ENCODE measurements at regions not wholly inside any gene's neighbourhood (a gene's known extent, or its start where the extent isn't known, plus 50 kb on each side); places are given as distances from the start of the nearest gene placed in this dataset.
A peak's percentile ranks its signal among the peaks of the same experiment; 100 is the strongest.

DNA sequence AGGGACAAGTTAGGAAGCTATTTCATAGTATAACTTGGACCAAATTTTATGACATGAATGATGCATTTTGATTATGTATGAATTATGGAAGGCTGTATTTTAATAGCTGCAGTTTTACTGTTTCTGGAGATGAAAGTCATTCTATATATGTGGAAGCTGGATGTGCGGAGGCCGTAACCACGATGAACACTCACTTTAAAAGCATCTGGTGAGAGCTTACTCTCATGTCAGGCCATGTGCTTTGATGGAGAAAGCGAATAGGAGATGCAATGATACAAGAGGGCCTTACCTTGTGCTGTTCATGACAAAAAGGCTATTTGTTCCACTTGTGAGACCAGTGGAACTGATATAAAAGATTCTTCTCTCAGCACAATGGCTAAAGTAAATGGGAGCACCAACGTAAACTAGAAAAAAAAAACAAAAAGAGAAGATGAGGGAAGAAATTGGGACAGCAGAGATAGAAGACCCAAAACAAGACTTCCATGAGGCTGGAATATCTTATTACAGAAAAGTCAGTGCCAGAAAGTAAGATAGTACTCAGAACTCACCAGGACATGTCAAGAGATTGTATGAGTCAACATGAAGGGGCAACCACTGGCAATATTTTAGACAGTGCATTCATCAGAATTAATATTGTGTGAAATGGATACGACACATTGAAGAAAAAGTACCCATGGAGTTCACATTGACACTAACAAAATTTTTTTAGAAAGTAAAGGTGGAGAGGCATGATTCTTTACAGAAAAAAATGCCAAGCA, 63.3 kb upstream of the GAB1 start:
- no peak for DNase-seq (ENCODE audit: low read depth, low spot score)

DNA sequence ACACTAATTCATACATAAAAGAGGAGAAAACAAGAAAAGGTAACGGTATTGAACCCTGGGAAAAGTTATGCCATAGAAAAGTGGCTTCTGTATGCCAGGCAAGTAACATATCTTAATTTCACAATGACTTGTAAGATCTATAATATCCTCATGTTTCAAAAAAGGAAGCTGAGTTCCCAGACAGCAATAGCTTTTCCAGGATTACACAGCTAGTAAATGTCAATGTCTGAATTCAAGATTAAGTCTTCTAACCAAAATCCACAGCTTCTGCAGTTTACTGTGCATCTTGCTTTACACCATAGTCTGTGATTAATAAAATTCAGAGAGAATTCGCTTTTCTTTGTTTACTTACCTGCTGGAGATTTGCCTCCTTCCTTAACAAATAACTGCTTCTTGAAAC, 55.8 kb upstream of the GAB1 start:
- DNase-seq (ENCODE audit: low read depth, low spot score) = no peak

DNA sequence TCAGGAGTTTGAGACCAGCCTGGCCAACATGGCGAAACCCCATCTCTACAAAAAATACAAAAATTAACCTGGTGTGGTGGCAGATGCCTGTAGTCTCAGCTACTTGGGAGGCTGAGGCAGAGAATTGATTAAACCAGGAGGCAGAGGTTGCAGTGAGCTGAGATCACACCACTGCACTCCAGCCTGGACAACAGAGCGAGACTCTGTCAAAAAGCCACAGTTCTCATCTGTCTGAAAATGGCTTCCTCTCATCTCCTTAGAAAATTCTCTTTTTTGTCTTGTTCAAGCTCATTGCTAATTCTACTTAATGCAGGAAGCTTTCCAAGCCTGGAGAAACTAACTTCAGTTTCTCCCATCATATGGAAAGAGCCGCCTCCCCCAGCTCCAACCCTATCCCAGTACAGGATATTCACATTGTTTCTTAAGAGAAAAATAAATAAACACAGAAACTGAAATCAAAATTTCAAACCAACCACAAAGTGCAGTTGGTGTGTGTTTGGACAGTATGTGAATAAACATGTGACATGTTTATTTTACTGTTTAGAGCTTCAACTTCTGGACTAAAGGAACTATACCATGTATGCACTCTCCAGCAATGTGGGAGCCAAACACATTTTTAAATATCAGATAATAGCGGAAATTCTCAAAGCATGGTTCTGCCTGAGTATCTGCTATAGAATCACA, 55.0 kb upstream of the GAB1 start:
- DNase-seq (ENCODE audit: low read depth, low spot score) = peak; percentile 47

DNA sequence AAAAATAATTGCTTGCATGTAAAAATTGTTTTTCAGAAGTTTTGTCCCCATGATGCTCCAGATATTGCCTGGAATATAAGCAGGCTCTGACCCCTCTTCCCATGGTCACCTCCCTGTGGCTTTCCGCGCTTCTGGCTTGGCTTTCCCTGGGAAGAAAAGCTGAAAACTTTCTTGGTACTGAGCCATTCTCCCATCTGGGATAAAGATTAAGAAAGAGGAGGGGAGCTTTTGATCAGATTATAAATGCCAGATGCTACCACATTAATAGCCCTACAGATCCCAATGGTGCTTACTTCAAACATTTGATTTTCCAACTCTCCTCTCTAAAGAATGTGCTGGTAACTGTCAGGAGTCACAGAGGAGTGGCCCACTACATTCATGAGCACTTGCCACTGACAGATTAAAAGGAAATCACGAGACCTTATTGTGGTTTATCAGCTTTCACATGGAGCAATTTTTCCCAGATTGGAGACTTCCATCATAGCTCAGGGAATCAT, 54.4 kb upstream of the GAB1 start:
- peak; percentile 31 for DNase-seq (ENCODE audit: low read depth, low spot score)

DNA sequence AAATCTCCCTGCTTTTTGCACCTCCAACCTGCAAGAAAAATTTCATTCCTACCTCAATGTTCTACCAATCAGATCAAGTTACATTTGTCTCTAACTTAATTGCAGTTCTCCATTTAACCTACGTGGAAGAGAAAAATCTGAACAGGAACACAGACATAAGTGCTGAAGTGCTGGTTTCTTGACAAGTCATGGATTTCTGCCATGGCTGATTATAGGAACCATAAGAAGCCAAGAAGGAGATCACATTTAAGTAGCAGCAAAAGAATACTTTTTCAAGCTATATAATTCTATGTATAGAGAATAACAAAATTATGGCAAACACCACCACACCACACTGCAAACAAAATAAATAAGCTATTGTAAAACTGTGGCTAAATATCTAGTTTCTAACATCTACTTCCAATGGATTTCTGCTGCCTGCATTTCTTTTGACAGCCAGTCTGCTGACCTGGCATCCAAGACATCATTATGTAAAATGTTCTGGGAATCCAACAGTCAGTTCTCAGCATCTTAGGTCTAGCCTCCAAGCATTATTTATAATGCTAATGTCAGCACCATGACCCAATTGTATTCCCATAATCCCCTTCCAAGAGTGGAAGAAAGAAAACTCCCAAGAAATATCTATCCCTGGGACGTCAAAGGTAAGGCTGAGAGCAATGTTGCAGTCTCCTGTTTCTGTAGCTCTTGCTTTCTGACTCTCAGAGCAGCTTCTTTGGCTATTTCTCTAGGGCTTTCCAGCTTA, 50.8 kb upstream of the GAB1 start:
- DNase-seq (ENCODE audit: low read depth, low spot score) = no peak

DNA sequence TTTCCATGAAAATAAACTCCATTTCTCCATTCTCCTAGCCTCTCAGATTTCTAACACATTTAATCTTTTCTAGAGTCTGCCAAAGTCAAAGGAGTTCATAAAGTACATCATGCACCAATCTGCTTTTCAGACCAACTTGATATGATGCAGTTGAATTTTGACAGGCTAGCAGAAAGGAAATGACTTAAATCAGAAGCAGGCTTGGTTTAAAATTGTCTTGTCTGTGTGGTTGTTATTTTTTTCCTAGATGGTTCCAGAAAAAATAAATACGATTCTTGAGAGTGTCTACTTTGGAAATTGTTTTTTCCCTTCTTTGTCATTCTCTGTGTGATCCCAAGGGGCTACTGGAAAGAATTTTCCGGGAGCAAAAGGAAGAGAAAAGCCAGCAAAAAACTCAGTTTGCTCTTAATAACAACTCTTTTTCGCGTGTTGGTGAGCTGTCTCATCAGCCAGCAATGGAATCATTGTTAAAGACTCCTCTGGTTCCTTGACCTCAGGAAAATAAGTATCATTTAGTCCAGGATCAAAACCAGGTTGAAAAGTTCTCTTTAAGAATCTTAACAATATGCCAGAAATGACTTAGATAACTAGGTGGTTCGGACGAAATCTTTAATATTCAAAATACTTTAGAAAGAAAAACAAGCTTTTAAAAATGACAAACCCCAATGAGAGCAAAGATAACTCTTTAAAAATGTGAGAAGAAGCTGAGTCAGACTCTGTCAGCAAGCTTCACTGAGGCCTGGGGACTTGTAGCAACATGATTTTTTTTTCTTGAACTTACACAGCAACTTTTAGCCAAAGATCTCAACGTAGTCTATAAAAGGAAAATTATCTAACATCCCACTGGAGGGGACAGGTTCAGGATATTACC, 49.7 kb upstream of the GAB1 start:
- peak; percentile 29 for DNase-seq (ENCODE audit: low read depth, low spot score)
